ENCODE measurements at regions not wholly inside any gene's neighbourhood (a gene's known extent, or its start where the extent isn't known, plus 50 kb on each side); places are given as distances from the start of the nearest gene placed in this dataset.
"Not testable (repeated sequence)": the region's sequence is repeated elsewhere in the genome, so short reads cannot be mapped to it uniquely, and the experiment has no call there.

- no peak for TF ChIP-seq AFF4 (CRISPR knock-in tag; IDR thresholded peaks at IDR 0.05; ENCODE audit: borderline replicate concordance)
- TF ChIP-seq ESRRA (CRISPR knock-in tag; IDR thresholded peaks at IDR 0.05; ENCODE audit: borderline replicate concordance) = no peak
- TF ChIP-seq HMGXB4 (CRISPR knock-in tag; IDR thresholded peaks at IDR 0.05) = no peak
- TF ChIP-seq TCF7 (CRISPR knock-in tag; IDR thresholded peaks at IDR 0.05; ENCODE audit: low read depth) = no peak
- no peak for TF ChIP-seq TEAD1 (CRISPR knock-in tag; IDR thresholded peaks at IDR 0.05)
- no peak for TF ChIP-seq ZNF512 (CRISPR knock-in tag; IDR thresholded peaks at IDR 0.05; ENCODE audit: borderline replicate concordance)
- TF ChIP-seq ZNF232 (CRISPR knock-in tag; IDR thresholded peaks at IDR 0.05) = no peak
- TF ChIP-seq ZNF281 (CRISPR knock-in tag; IDR thresholded peaks at IDR 0.05) = no peak
These were observed 271.0 kb upstream of the PODXL start (continued) for GRCh38 chr7:131827421-131827820.

GRCh38 chr7:131826960-131827359 is 270.5 kb upstream of the PODXL start:
- peaks cover 16% of the 10 kb centered on the region for H3K27me3 Mint-ChIP-seq (ENCODE audit: low read depth)
- no peaks in the 10 kb centered on the region for H3K9me3 Mint-ChIP-seq
- no peak overlapping the region for H3K27ac Mint-ChIP-seq
- ATAC-seq = peak; percentile 15; the same call in 1 of the 2 replicates
- TF ChIP-seq ZSCAN18 (CRISPR knock-in tag; IDR thresholded peaks at IDR 0.05) = no peak
- no peak for TF ChIP-seq EMX1 (CRISPR knock-in tag; IDR thresholded peaks at IDR 0.05)
- no peak for TF ChIP-seq NFATC4 (CRISPR knock-in tag; IDR thresholded peaks at IDR 0.05)
- TF ChIP-seq FOXK1 (CRISPR knock-in tag; IDR thresholded peaks at IDR 0.05) = no peak
- TF ChIP-seq E2F5 (CRISPR knock-in tag; IDR thresholded peaks at IDR 0.05) = no peak
- TF ChIP-seq ZNF396 (CRISPR knock-in tag; IDR thresholded peaks at IDR 0.05; ENCODE audit: borderline replicate concordance) = no peak
- TF ChIP-seq USF1 (CRISPR knock-in tag; IDR thresholded peaks at IDR 0.05) = no peak
- TF ChIP-seq RORB (CRISPR knock-in tag; IDR thresholded peaks at IDR 0.05) = no peak
- TF ChIP-seq ZBTB43 (CRISPR knock-in tag; IDR thresholded peaks at IDR 0.05) = no peak
- no peak for TF ChIP-seq MLX (CRISPR knock-in tag; IDR thresholded peaks at IDR 0.05)
- ChIA-PET CTCF (interaction anchor here (0.7 to 2.4 kb wide), 7 partner anchors 9 to 138 kb away, joined by 3 to 10 read pairs (median 6); no protein-coding TSS in a partner anchor), POLR2A (no interaction called here)
- peaks cover 18% of the 10 kb centered on the region for H3K4me1 Mint-ChIP-seq
- no peaks in the 10 kb centered on the region for H3K36me3 Mint-ChIP-seq
- H3K4me3 Mint-ChIP-seq = no peak overlapping the region
- DNase-seq (ENCODE audit: low spot score) = no peak

- H3K9me3 Mint-ChIP-seq; H3K4me3 Mint-ChIP-seq; ATAC-seq; CTCF ChIA-PET; DNase-seq (ENCODE audit: low spot score); H3K4me1 Mint-ChIP-seq; H3K27ac Mint-ChIP-seq; H3K36me3 Mint-ChIP-seq; POLR2A ChIA-PET: not testable (repeated sequence)
- H3K27me3 Mint-ChIP-seq (ENCODE audit: low read depth) = peaks cover 20% of the 10 kb centered on the region
These were observed 267.6 kb upstream of the PODXL start for GRCh38 chr7:131823961-131824440.
